Body of pancreas (tissue), 4 donors: ENCODE measurements at regions not wholly inside any gene's neighbourhood (a gene's known extent, or its start where the extent isn't known, plus 50 kb on each side); places are given as distances from the start of the nearest gene placed in this dataset.

Source experiments
- ATAC-seq: fragments of 150-250 bp; one replicate; pipeline ENCODE4 v1.9.1; 2016
- DNase-seq, 4 donors: peaks; one replicate each; pipeline ENCODE4 v3.0.0-alpha.2; 2019
- H3K27ac ChIP-seq, 4 donors: fragments of 200-600 bp; sonication (generic); 1 replicate in 3 of 4; 2 replicates in 1 of 4; pipeline versions ENCODE4 v1.5.1 to v1.6.1; 2016 to 2019; ENCODE audit warnings: mild to moderate bottlenecking in 1 of 4, mixed read lengths in 1 of 4, moderate library complexity in 1 of 4
- H3K27me3 ChIP-seq, 2 donors: fragments of 200-600 bp; sonication (generic); one replicate each; pipeline ENCODE4 v1.6.0; 2016; ENCODE audit warnings: mild to moderate bottlenecking in 1 of 2
- H3K36me3 ChIP-seq, 2 donors: fragments of 200-600 bp; sonication (generic); replicated peaks in 1 of 2; 2 replicates each; pipeline ENCODE4 v1.5.1; 2016; ENCODE audit warnings: low read depth in 2 of 2; ENCODE audit not compliant: insufficient read depth in 1 of 2
- H3K4me1 ChIP-seq: fragments of 200-600 bp; sonication (generic); one replicate; pipeline ENCODE4 v1.6.0; 2016
- H3K4me3 ChIP-seq, 2 donors: fragments of 200-600 bp; sonication (generic); 1 replicate in 1 of 2; 2 replicates in 1 of 2; pipeline ENCODE4 v1.5.1; 2016 to 2019
- H3K9me3 ChIP-seq, 3 donors: fragments of 200-600 bp; sonication (generic); 1 replicate in 2 of 3; 2 replicates in 1 of 3; pipeline ENCODE4 v1.5.1; 2016
- POLR2A ChIP-seq, 3 donors: fragments of 450-650 bp; IDR thresholded peaks; one replicate each; pipeline ENCODE4 v1.6.1; 2016; ENCODE audit warnings: antibody characterized with exemption in 3 of 3, mild to moderate bottlenecking in 2 of 3
- WGBS, 2 donors: methylation state at CpG; one replicate each; pipeline ENCODE4 v1.1.5; 2017; 5-methylcytosine and 5-hydroxymethylcytosine counted together
- intact Hi-C: fragments of 100-400 bp; cut with DNase I; formaldehyde crosslinking; loops from one replicate; pipeline ENCODE4 v1.15.1; 2023
- TF ChIP-seq, protein P1 (sequence below), 7 experiments: fragments of 450-650 bp in 4 of 7; fragments of 200-600 bp in 3 of 7; sonication (generic) in 3 of 7; IDR thresholded peaks; one replicate each; pipeline ENCODE4 v1.5.1; 2016 to 2019; ENCODE audit warnings: antibody characterized with exemption in 7 of 7

DNA sequence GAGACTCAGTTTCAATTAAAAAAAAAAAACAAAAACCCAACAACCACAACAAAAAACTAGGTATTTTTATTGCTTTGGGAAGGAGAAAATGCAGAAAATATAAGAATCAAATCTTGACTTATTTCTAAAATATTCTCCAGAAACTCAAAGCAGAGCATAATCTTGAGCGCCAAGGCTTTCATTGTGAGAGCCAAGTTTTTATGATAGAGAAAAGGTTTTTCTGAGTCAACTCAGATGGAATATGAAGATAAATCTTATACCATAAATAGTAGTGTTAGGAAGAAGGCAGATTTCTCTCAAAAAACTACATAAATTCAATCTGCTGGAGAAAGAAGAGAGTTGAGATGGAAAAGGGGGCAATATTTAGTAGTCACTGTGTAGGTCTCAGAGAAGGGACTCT lies 121.2 kb upstream of the OSR1 start:
- no peak for ATAC-seq
- WGBS, 2 donors = 91 to 94% methylated on average over 1 of the region's 1 CpG
- intact Hi-C loops = no loop called here

DNA sequence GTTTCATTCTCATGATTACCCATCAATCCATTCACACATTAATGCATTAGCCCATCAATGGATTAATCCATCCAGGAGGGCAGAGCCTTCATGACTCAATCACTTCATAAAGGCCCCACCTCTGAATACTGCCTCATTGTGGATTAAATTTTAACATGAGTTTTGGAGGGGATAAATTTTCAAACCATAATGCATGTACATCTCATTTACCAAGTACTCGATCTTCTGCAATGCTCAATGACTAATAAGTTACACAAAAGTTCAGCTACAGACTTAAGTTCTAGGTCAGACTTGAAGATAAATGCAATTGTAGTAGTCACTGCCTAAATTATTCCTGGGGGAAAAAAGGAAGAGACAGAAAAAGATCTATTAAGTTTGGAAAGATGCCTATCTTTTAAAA lies 120.0 kb upstream of the OSR1 start:
- WGBS, 2 donors = 79 to 84% methylated on average over 1 of the region's 1 CpG
- H3K4me3 ChIP-seq = no peak overlapping the region
- no peak overlapping the region for H3K27ac ChIP-seq
- H3K36me3 ChIP-seq = no peaks in the 10 kb centered on the region
- ATAC-seq (no peak), DNase-seq (no peak)
- H3K4me1 ChIP-seq = no peaks in the 10 kb centered on the region
- intact Hi-C loops = no loop called here
- H3K9me3 ChIP-seq = no peaks in the 10 kb centered on the region
- no peaks in the 10 kb centered on the region for H3K27me3 ChIP-seq
- TF ChIP-seq POLR2A (IDR thresholded peaks at IDR 0.05) = no peak
- TF ChIP-seq, protein P1, sequence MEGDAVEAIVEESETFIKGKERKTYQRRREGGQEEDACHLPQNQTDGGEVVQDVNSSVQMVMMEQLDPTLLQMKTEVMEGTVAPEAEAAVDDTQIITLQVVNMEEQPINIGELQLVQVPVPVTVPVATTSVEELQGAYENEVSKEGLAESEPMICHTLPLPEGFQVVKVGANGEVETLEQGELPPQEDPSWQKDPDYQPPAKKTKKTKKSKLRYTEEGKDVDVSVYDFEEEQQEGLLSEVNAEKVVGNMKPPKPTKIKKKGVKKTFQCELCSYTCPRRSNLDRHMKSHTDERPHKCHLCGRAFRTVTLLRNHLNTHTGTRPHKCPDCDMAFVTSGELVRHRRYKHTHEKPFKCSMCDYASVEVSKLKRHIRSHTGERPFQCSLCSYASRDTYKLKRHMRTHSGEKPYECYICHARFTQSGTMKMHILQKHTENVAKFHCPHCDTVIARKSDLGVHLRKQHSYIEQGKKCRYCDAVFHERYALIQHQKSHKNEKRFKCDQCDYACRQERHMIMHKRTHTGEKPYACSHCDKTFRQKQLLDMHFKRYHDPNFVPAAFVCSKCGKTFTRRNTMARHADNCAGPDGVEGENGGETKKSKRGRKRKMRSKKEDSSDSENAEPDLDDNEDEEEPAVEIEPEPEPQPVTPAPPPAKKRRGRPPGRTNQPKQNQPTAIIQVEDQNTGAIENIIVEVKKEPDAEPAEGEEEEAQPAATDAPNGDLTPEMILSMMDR (IDR thresholded peaks at IDR 0.05) = no peak

More for the DNA sequence above, 121.2 kb upstream of the OSR1 start:
- H3K27me3 ChIP-seq = no peaks in the 10 kb centered on the region
- H3K4me1 ChIP-seq = no peaks in the 10 kb centered on the region
- no peak overlapping the region for H3K4me3 ChIP-seq
- TF ChIP-seq POLR2A (IDR thresholded peaks at IDR 0.05) = no peak
- TF ChIP-seq, protein P1 (IDR thresholded peaks at IDR 0.05) = no peak
- no peak overlapping the region for H3K27ac ChIP-seq
- no peaks in the 10 kb centered on the region for H3K9me3 ChIP-seq
- H3K36me3 ChIP-seq = no peaks in the 10 kb centered on the region
- no peak for DNase-seq

DNA sequence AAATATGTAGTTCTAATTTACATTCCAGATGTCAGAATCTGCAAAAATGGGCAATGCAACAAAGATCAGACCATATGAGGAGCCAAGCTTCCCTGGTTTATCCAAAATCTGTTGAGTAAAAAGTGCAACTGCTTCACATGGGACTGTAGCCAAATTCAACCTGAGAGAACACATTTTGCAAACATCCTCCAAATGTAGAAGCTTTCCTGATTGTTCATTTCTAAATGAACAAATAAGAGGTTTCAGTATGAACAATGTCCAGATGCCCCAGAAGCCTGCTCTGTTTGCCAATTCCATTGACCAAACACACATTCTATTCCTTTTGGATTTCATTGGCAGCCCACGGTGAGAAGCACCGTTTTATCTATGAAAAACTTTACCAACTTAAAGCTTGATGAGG lies 117.9 kb upstream of the OSR1 start:
- Histone ChIP-seq H3K36me3 (no peaks in the 10 kb centered on the region), H3K4me3 (no peak overlapping the region), H3K4me1 (no peaks in the 10 kb centered on the region), H3K27ac (no peak overlapping the region), H3K27me3 (no peaks in the 10 kb centered on the region), H3K9me3 (no peaks in the 10 kb centered on the region)
- TF ChIP-seq, protein P1 (IDR thresholded peaks at IDR 0.05) = no peak
- TF ChIP-seq POLR2A (IDR thresholded peaks at IDR 0.05) = no peak
- intact Hi-C loops = no loop called here
- 29 to 42% methylated on average over 2 of the region's 2 CpGs for WGBS, 2 donors
- DNase-seq (no peak), ATAC-seq (no peak)

DNA sequence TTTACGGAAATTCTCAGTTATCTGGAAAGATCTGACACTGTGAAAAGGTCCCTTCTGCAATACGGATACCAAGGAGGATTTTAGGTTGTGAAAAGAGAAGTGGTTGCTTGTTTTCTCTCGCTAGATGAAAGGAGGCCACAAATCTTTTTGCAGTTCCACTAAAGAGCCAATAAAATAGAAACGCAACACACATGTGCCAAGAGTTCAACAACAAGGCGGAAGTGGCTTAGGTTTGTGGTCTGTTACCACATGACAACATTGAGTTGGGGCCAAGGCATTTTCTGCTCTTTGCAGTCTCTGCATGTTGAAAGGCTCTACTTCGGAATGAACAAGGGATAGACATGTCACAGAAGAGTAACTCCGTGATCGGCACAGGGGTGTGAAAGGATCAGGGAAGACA lies 115.7 kb upstream of the OSR1 start:
- TF ChIP-seq POLR2A (IDR thresholded peaks at IDR 0.05) = no peak
- TF ChIP-seq, protein P1 (IDR thresholded peaks at IDR 0.05) = no peak
- ATAC-seq = no peak
- Histone ChIP-seq H3K36me3 (no peaks in the 10 kb centered on the region), H3K27me3 (no peaks in the 10 kb centered on the region), H3K9me3 (no peaks in the 10 kb centered on the region), H3K27ac (no peak overlapping the region), H3K4me3 (no peak overlapping the region), H3K4me1 (no peaks in the 10 kb centered on the region)
- intact Hi-C loops = no loop called here
- DNase-seq = peak in 3 of 4 donors; percentile 9 to 30 (median 13)
- WGBS, 2 donors = 47 to 73% methylated on average over 8 of the region's 8 CpGs

DNA sequence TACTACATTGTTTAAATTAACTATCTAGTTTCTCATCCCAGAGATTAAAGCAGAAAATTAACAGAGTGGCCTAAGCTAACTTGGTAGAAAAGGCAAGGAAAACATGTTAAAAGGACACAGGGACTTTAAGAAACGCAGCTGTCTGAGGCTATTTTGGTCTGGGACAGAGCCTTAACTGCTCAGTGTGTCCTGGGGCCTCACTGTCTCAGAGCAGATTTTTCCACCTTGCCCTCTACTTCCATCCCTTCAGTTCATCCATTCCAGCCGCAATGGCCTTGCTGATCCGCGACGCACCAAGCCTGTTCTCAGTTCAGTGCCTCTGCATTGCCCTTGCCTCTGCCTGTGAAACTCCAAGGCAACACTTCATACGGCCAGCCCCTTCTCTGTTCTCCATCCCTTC lies 114.9 kb upstream of the OSR1 start:
- DNase-seq (no peak), ATAC-seq (no peak)
- no peaks in the 10 kb centered on the region for H3K27me3 ChIP-seq
- no peaks in the 10 kb centered on the region for H3K9me3 ChIP-seq
- H3K27ac ChIP-seq = no peak overlapping the region
- no peak overlapping the region for H3K4me3 ChIP-seq
- TF ChIP-seq POLR2A (IDR thresholded peaks at IDR 0.05) = no peak
- TF ChIP-seq, protein P1 (IDR thresholded peaks at IDR 0.05) = no peak
- intact Hi-C loops = no loop called here
- no peaks in the 10 kb centered on the region for H3K36me3 ChIP-seq
- no peaks in the 10 kb centered on the region for H3K4me1 ChIP-seq
- 52 to 60% methylated on average over 6 of the region's 6 CpGs for WGBS, 2 donors
